GM12891 (cell line): ENCODE measurements at regions not wholly inside any gene's neighbourhood (a gene's known extent, or its start where the extent isn't known, plus 50 kb on each side); places are given as distances from the start of the nearest gene placed in this dataset.

Experiments
- POLR2AphosphoS5 ChIP-seq: IDR thresholded peaks from 2 replicates; pipeline ENCODE4 v1.6.1; 2011; ENCODE audit warnings: low read depth, low read length, control low read depth
- SPI1 ChIP-seq: IDR thresholded peaks from 2 replicates; pipeline ENCODE4 v1.6.1; 2011; ENCODE audit warnings: low read depth, low read length, control low read depth
- TAF1 ChIP-seq: IDR thresholded peaks from 2 replicates; pipeline ENCODE4 v1.6.1; 2011; ENCODE audit warnings: low read depth, low read length, control low read depth

- no peak for TF ChIP-seq SPI1
- no peak for TF ChIP-seq TAF1
- no peak for TF ChIP-seq POLR2AphosphoS5
Observed at GRCh38 chr1:78348496-78349284, 142.1 kb upstream of the PTGFR start.
